ENCODE measurements at regions not wholly inside any gene's neighbourhood (a gene's known extent, or its start where the extent isn't known, plus 50 kb on each side); places are given as distances from the start of the nearest gene placed in this dataset.

GRCh38 chr2:180734382-180734781 lies 246.0 kb upstream of the UBE2E3 start:
- no peak for DNase-seq

GRCh38 chr2:180733330-180733729 lies 247.1 kb upstream of the UBE2E3 start:
- peak; percentile 35 for DNase-seq

- DNase-seq: no peak
Measured at GRCh38 chr2:180732337-180732736, 248.1 kb upstream of the UBE2E3 start.

GRCh38 chr2:180730976-180731375 lies 249.4 kb upstream of the UBE2E3 start:
- peak; percentile 73 for DNase-seq

GRCh38 chr2:180728928-180729559 lies 251.4 kb upstream of the UBE2E3 start:
- DNase-seq: peak; percentile 68

GRCh38 chr2:180723712-180724111 lies 256.7 kb upstream of the UBE2E3 start:
- no peak for DNase-seq

GRCh38 chr2:180722551-180723239 lies 257.7 kb upstream of the UBE2E3 start:
- DNase-seq: no peak

- DNase-seq: no peak
Measured at GRCh38 chr2:180720829-180721228, 259.6 kb upstream of the UBE2E3 start.

GRCh38 chr2:180717588-180717987 lies 262.8 kb upstream of the UBE2E3 start:
- no peak for DNase-seq

GRCh38 chr2:180716186-180717180 lies 263.9 kb upstream of the UBE2E3 start:
- DNase-seq: no peak

GRCh38 chr2:180715044-180715443 lies 265.4 kb upstream of the UBE2E3 start:
- DNase-seq: peak; percentile 80

GRCh38 chr2:180709392-180710145 lies 270.8 kb upstream of the UBE2E3 start:
- DNase-seq: no peak

- DNase-seq: peak; percentile 67
Measured at GRCh38 chr2:180707884-180708205, 272.6 kb upstream of the UBE2E3 start.

GRCh38 chr2:180707175-180707883 lies 273.1 kb upstream of the UBE2E3 start:
- DNase-seq: no peak

- DNase-seq: no peak
Measured at GRCh38 chr2:180706694-180707093, 273.7 kb upstream of the UBE2E3 start.

- peak; percentile 29 for DNase-seq
Measured at GRCh38 chr2:180705551-180705950, 274.9 kb upstream of the UBE2E3 start.

GRCh38 chr2:180705122-180705521 lies 275.3 kb upstream of the UBE2E3 start:
- DNase-seq: no peak

GRCh38 chr2:180699657-180700361 lies 280.6 kb upstream of the UBE2E3 start:
- peak; percentile 41 for DNase-seq

GRCh38 chr2:180698668-180699067 lies 281.7 kb upstream of the UBE2E3 start:
- no peak for DNase-seq

- DNase-seq: peak; percentile 77
Measured at GRCh38 chr2:180695586-180696401, 284.6 kb upstream of the UBE2E3 start.
